ENCODE measurements at regions not wholly inside any gene's neighbourhood (a gene's known extent, or its start where the extent isn't known, plus 50 kb on each side); places are given as distances from the start of the nearest gene placed in this dataset.

- Histone ChIP-seq H3K36me3 (ENCODE audit: control insufficient read depth, insufficient read depth, low read length) (no peaks in the 10 kb centered on the region), H3K4me3 (replicated peaks; ENCODE audit: low read depth, low read length) (no peak overlapping the region), H3K27me3 (replicated peaks; ENCODE audit: control insufficient read depth, insufficient read depth, low read length) (no peaks in the 10 kb centered on the region)
- no peak for TF ChIP-seq CTCF (IDR thresholded peaks at IDR 0.05; ENCODE audit: insufficient read depth, low read length, poor library complexity, severe bottlenecking)
- DNase-seq (ENCODE audit: extremely low read depth, insufficient read length) = no peak
Measured at GRCh38 chr9:15032860-15033259, 122.6 kb upstream of the FREM1 start.

GRCh38 chr9:15021146-15021545 lies 110.9 kb upstream of the FREM1 start:
- DNase-seq (ENCODE audit: extremely low read depth, insufficient read length) = no peak
- Histone ChIP-seq H3K36me3 (ENCODE audit: control insufficient read depth, insufficient read depth, low read length) (no peaks in the 10 kb centered on the region), H3K27me3 (replicated peaks; ENCODE audit: control insufficient read depth, insufficient read depth, low read length) (no peaks in the 10 kb centered on the region), H3K4me3 (replicated peaks; ENCODE audit: low read depth, low read length) (no peak overlapping the region)
- TF ChIP-seq CTCF (IDR thresholded peaks at IDR 0.05; ENCODE audit: insufficient read depth, low read length, poor library complexity, severe bottlenecking) = no peak

- H3K27me3 ChIP-seq (replicated peaks; ENCODE audit: control insufficient read depth, insufficient read depth, low read length) = no peaks in the 10 kb centered on the region
- no peaks in the 10 kb centered on the region for H3K36me3 ChIP-seq (ENCODE audit: control insufficient read depth, insufficient read depth, low read length)
- no peak for DNase-seq (ENCODE audit: extremely low read depth, insufficient read length)
- TF ChIP-seq CTCF (IDR thresholded peaks at IDR 0.05; ENCODE audit: insufficient read depth, low read length, poor library complexity, severe bottlenecking) = no peak
- no peak overlapping the region for H3K4me3 ChIP-seq (replicated peaks; ENCODE audit: low read depth, low read length)
Measured at GRCh38 chr9:15018096-15018637, 107.9 kb upstream of the FREM1 start.

GRCh38 chr9:15010581-15010980 lies 100.4 kb upstream of the FREM1 start:
- Histone ChIP-seq H3K27me3 (replicated peaks; ENCODE audit: control insufficient read depth, insufficient read depth, low read length) (no peaks in the 10 kb centered on the region), H3K36me3 (ENCODE audit: control insufficient read depth, insufficient read depth, low read length) (no peaks in the 10 kb centered on the region), H3K4me3 (replicated peaks; ENCODE audit: low read depth, low read length) (no peak overlapping the region)
- no peak for TF ChIP-seq CTCF (IDR thresholded peaks at IDR 0.05; ENCODE audit: insufficient read depth, low read length, poor library complexity, severe bottlenecking)
- no peak for DNase-seq (ENCODE audit: extremely low read depth, insufficient read length)

- TF ChIP-seq CTCF (IDR thresholded peaks at IDR 0.05; ENCODE audit: insufficient read depth, low read length, poor library complexity, severe bottlenecking) = no peak
- H3K4me3 ChIP-seq (replicated peaks; ENCODE audit: low read depth, low read length) = no peak overlapping the region
- H3K27me3 ChIP-seq (replicated peaks; ENCODE audit: control insufficient read depth, insufficient read depth, low read length) = no peaks in the 10 kb centered on the region
- H3K36me3 ChIP-seq (ENCODE audit: control insufficient read depth, insufficient read depth, low read length) = no peaks in the 10 kb centered on the region
- no peak for DNase-seq (ENCODE audit: extremely low read depth, insufficient read length)
Measured at GRCh38 chr9:15007698-15008097, 97.5 kb upstream of the FREM1 start.

- Histone ChIP-seq H3K27me3 (replicated peaks; ENCODE audit: control insufficient read depth, insufficient read depth, low read length) (no peaks in the 10 kb centered on the region), H3K4me3 (replicated peaks; ENCODE audit: low read depth, low read length) (no peak overlapping the region), H3K36me3 (ENCODE audit: control insufficient read depth, insufficient read depth, low read length) (no peaks in the 10 kb centered on the region)
- DNase-seq (ENCODE audit: extremely low read depth, insufficient read length) = no peak
- no peak for TF ChIP-seq CTCF (IDR thresholded peaks at IDR 0.05; ENCODE audit: insufficient read depth, low read length, poor library complexity, severe bottlenecking)
Measured at GRCh38 chr9:14994738-14995137, 84.5 kb upstream of the FREM1 start.
